ENCODE measurements at regions not wholly inside any gene's neighbourhood (a gene's known extent, or its start where the extent isn't known, plus 50 kb on each side); places are given as distances from the start of the nearest gene placed in this dataset.

DNA sequence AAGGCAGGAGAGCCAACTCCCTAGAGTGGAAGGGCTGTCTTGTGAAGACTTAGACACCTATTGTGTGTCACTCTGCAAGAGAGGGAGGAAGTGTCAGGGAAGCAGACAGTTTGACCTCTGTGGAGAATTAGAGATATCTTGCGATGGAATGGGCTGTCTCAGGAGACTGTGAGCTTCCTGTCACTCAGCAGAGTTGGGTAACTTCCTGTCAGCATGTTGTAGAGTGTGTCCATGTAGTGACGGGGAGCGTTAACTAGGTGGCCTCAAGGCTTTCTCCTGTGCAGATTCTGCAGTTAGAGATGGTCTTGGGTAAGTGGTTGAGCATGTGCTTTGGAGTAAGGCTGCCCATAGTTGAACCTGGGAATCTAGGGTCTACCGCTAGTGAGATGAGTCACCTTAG, 136.5 kb downstream of the KIF4B start:
- TF ChIP-seq CTCF (IDR thresholded peaks at IDR 0.05; ENCODE audit: borderline replicate concordance, extremely low read depth, low read length, poor library complexity, severe bottlenecking) = no peak
- TF ChIP-seq EZH2 (IDR thresholded peaks at IDR 0.05; ENCODE audit: borderline replicate concordance, low read depth, low read length, severe bottlenecking) = no peak

Data from DND-41 (cell line).